ENCODE measurements at regions not wholly inside any gene's neighbourhood (a gene's known extent, or its start where the extent isn't known, plus 50 kb on each side); places are given as distances from the start of the nearest gene placed in this dataset.

GRCh38 chr22:34481090-34481489, 560.8 kb upstream of the LARGE1 start:
- TF ChIP-seq CTCF (IDR thresholded peaks at IDR 0.05; ENCODE audit: insufficient read depth, low read length, poor library complexity, severe bottlenecking) (no peak), EZH2phosphoT487 (conservative IDR thresholded peaks at IDR 0.05; ENCODE audit: low read length) (no peak)

Data from SU-DHL-6 (cell line).